ENCODE measurements at regions not wholly inside any gene's neighbourhood (a gene's known extent, or its start where the extent isn't known, plus 50 kb on each side); places are given as distances from the start of the nearest gene placed in this dataset.

- TF ChIP-seq CBFB (CRISPR knock-in tag; IDR thresholded peaks at IDR 0.05; ENCODE audit: low read depth), result no peak
- TF ChIP-seq, protein P1, sequence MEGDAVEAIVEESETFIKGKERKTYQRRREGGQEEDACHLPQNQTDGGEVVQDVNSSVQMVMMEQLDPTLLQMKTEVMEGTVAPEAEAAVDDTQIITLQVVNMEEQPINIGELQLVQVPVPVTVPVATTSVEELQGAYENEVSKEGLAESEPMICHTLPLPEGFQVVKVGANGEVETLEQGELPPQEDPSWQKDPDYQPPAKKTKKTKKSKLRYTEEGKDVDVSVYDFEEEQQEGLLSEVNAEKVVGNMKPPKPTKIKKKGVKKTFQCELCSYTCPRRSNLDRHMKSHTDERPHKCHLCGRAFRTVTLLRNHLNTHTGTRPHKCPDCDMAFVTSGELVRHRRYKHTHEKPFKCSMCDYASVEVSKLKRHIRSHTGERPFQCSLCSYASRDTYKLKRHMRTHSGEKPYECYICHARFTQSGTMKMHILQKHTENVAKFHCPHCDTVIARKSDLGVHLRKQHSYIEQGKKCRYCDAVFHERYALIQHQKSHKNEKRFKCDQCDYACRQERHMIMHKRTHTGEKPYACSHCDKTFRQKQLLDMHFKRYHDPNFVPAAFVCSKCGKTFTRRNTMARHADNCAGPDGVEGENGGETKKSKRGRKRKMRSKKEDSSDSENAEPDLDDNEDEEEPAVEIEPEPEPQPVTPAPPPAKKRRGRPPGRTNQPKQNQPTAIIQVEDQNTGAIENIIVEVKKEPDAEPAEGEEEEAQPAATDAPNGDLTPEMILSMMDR (IDR thresholded peaks at IDR 0.05), result no peak
- TF ChIP-seq ZBTB21 (CRISPR knock-in tag; IDR thresholded peaks at IDR 0.05; ENCODE audit: borderline replicate concordance), result no peak
- TF ChIP-seq SMAD3 (CRISPR knock-in tag; IDR thresholded peaks at IDR 0.05; ENCODE audit: borderline replicate concordance), result no peak
- TF ChIP-seq, protein P2, sequence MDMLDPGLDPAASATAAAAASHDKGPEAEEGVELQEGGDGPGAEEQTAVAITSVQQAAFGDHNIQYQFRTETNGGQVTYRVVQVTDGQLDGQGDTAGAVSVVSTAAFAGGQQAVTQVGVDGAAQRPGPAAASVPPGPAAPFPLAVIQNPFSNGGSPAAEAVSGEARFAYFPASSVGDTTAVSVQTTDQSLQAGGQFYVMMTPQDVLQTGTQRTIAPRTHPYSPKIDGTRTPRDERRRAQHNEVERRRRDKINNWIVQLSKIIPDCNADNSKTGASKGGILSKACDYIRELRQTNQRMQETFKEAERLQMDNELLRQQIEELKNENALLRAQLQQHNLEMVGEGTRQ (CRISPR knock-in tag; IDR thresholded peaks at IDR 0.05), result no peak
- TF ChIP-seq ZNF317 (CRISPR knock-in tag; IDR thresholded peaks at IDR 0.05; ENCODE audit: borderline replicate concordance, low read depth), result no peak
- TF ChIP-seq E2F1 (CRISPR knock-in tag; IDR thresholded peaks at IDR 0.05), result no peak
- TF ChIP-seq, protein P3, sequence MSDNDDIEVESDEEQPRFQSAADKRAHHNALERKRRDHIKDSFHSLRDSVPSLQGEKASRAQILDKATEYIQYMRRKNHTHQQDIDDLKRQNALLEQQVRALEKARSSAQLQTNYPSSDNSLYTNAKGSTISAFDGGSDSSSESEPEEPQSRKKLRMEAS (CRISPR knock-in tag; IDR thresholded peaks at IDR 0.05), result no peak
- TF ChIP-seq TEAD4 (CRISPR knock-in tag; IDR thresholded peaks at IDR 0.05), result no peak
- TF ChIP-seq FOXK1 (CRISPR knock-in tag; IDR thresholded peaks at IDR 0.05), result no peak
Observed at GRCh38 chr15:62599791-62600777, 435.0 kb upstream of the C2CD4B start.
